HEK293T (cell line): ENCODE measurements at regions not wholly inside any gene's neighbourhood (a gene's known extent, or its start where the extent isn't known, plus 50 kb on each side); places are given as distances from the start of the nearest gene placed in this dataset.

Source experiments
- CTCF ChIA-PET: fragments of 350-600 bp; formaldehyde crosslinking; extraction: SDS; loops from one replicate; lab custom pipeline; 2021; ENCODE audit warnings: antibody characterized with exemption, inconsistent platforms; lab: Yijun Ruan, JAX
- POLR2A ChIA-PET: fragments of 350-600 bp; formaldehyde crosslinking; extraction: SDS; loops from one replicate; lab custom pipeline; 2020; ENCODE audit warnings: antibody characterized with exemption, inconsistent platforms; lab: Yijun Ruan, JAX
- DNase-seq: peaks from one replicate; pipeline ENCODE4 v3.0.0; 2012; ENCODE audit warnings: mixed read lengths; ENCODE audit errors: extremely low spot score
- ARNT ChIP-seq: fragments of 450-650 bp; IDR thresholded peaks from 2 replicates; pipeline ENCODE4 v1.6.1; 2017; ENCODE audit warnings: mild to moderate bottlenecking
- BHLHE40 ChIP-seq: fragments of 450-650 bp; IDR thresholded peaks from 2 replicates; pipeline ENCODE4 v1.6.1; 2016; ENCODE audit warnings: mild to moderate bottlenecking, moderate library complexity, borderline replicate concordance
- CTBP1 ChIP-seq: fragments of 450-650 bp; IDR thresholded peaks from 2 replicates; pipeline ENCODE4 v1.6.1; 2016; ENCODE audit warnings: borderline replicate concordance
- ELF4 ChIP-seq: fragments of 450-650 bp; IDR thresholded peaks from 2 replicates; pipeline ENCODE4 v1.6.1; 2017; ENCODE audit warnings: antibody characterized with exemption
- FOXA1 ChIP-seq: fragments of 450-650 bp; IDR thresholded peaks from 2 replicates; pipeline ENCODE4 v1.6.1; 2016; ENCODE audit warnings: mild to moderate bottlenecking
- FOXK2 ChIP-seq: fragments of 450-650 bp; IDR thresholded peaks from 2 replicates; pipeline ENCODE4 v1.6.1; 2016; ENCODE audit warnings: mild to moderate bottlenecking
- FOXM1 ChIP-seq: fragments of 450-650 bp; IDR thresholded peaks from 2 replicates; pipeline ENCODE4 v1.6.1; 2017; ENCODE audit warnings: mild to moderate bottlenecking, borderline replicate concordance
- HDGF ChIP-seq: fragments of 450-650 bp; IDR thresholded peaks from 2 replicates; pipeline ENCODE4 v1.6.1; 2017; ENCODE audit warnings: antibody characterized with exemption, borderline replicate concordance
- L3MBTL2 ChIP-seq: fragments of 450-650 bp; conservative IDR thresholded peaks from 2 replicates; pipeline ENCODE4 v1.6.1; 2016; ENCODE audit warnings: mild to moderate bottlenecking
- LEF1 ChIP-seq: fragments of 450-650 bp; IDR thresholded peaks from 2 replicates; pipeline ENCODE4 v1.6.1; 2017; ENCODE audit warnings: mild to moderate bottlenecking, borderline replicate concordance
- NFRKB ChIP-seq: fragments of 450-650 bp; IDR thresholded peaks from 2 replicates; pipeline ENCODE4 v1.6.1; 2016; ENCODE audit warnings: mild to moderate bottlenecking, moderate library complexity
- PKNOX1 ChIP-seq: fragments of 450-650 bp; IDR thresholded peaks from 2 replicates; pipeline ENCODE4 v1.6.1; 2016
- SP1 ChIP-seq: fragments of 450-650 bp; IDR thresholded peaks from 2 replicates; pipeline ENCODE4 v1.6.1; 2017
- SUZ12 ChIP-seq: fragments of 450-650 bp; IDR thresholded peaks from 2 replicates; pipeline ENCODE4 v1.6.1; 2016; ENCODE audit warnings: mild to moderate bottlenecking
- TARDBP ChIP-seq: fragments of 450-650 bp; IDR thresholded peaks from 2 replicates; pipeline ENCODE4 v1.6.1; 2016
- ZNF384 ChIP-seq: fragments of 450-650 bp; IDR thresholded peaks from 2 replicates; pipeline ENCODE4 v1.6.1; 2016

- ChIA-PET POLR2A (no interaction called here), CTCF (no interaction called here)
- TF ChIP-seq LEF1 (no peak), FOXM1 (no peak), ELF4 (no peak), FOXK2 (no peak), PKNOX1 (no peak), TARDBP (no peak), CTBP1 (no peak), BHLHE40 (no peak), HDGF (no peak), FOXA1 (no peak), SUZ12 (no peak)
- no peak for DNase-seq
Measured at GRCh38 chr2:151153601-151154000, 108.1 kb downstream of the RBM43 start.

DNA sequence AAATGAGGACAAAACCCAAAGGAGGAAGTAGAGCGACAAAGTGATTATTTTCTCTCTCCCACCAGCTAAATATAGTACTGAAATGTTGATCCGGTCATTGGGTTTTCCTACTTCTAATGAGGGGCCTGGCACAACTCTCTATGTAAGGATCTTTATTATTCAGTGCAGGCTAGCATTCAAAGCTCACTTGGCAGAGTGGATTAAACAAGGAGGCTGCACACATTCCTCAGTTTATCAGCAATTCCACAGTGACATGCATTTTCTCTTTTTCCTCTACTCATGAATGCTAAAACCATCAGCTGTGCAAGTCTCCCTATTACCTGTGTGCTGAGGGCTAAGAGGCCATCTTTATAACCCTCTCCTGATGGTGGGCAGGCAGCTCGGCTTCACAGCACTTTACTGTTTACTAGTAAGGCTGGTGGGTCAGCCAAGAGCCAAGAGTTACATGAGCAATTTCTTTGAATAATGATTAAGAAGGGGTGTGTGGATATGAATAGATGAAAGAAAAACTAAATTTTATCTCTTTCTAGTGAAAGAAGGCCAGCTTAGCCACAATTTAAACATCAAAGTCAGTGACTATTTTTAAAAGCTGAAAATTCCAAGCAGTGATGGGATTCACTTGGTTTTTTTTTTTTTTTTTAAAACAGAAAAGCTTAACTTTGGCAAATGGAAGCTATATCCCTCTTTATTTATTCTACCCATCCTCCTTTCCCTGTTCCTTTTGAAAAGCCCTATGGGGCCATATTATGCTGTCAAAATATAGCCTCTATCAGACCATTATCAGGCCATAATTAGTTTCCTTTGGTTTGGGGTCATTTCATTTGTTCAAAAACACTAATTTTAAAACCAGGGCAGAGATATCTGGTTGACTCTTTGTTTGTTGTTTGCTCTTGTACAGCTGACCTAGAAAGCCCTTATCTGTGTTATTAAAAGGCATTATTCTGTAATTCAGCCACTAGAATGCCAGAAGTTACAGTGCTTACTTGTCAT, 111.0 kb downstream of the RBM43 start:
- TF ChIP-seq ARNT (no peak), NFRKB (no peak)
- DNase-seq: no peak
- CTCF ChIA-PET: no interaction called here
- POLR2A ChIA-PET: no interaction called here

- no peak for TF ChIP-seq ARNT
- no peak for TF ChIP-seq TARDBP
- TF ChIP-seq NFRKB: no peak
- no peak for TF ChIP-seq FOXK2
- no peak for TF ChIP-seq BHLHE40
- POLR2A ChIA-PET: no interaction called here
- CTCF ChIA-PET: no interaction called here
- DNase-seq: no peak
Measured at GRCh38 chr2:151138507-151138906, 123.2 kb downstream of the RBM43 start.

GRCh38 chr2:151137526-151137925, 124.1 kb downstream of the RBM43 start:
- TF ChIP-seq SUZ12 (no peak), ZNF384 (no peak), ELF4 (no peak), TARDBP (no peak), CTBP1 (no peak), L3MBTL2 (no peak), PKNOX1 (no peak), BHLHE40 (no peak), HDGF (no peak), FOXK2 (no peak), NFRKB (no peak)
- POLR2A ChIA-PET: no interaction called here
- DNase-seq: no peak
- CTCF ChIA-PET: no interaction called here

DNA sequence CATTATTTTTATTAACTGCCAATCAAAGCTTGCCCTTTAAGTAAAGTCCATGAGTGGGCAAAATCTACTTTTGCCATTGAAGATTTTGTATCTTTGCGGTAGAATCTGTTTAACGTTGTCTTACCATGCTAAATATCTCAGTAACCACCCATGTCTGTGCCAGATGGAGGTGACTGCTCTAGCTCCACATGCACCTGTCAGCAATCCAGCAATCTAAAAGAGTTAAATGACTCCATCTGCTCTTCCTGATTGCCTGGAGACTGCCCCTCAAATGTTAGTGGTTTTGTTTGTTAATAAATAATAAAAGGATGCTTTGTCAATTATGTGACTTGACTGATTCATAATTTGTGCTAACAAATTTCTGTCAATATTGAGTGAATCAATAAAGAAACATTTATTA, 141.7 kb downstream of the RBM43 start:
- POLR2A ChIA-PET: no interaction called here
- no peak for TF ChIP-seq LEF1
- no peak for TF ChIP-seq FOXK2
- no peak for TF ChIP-seq SP1
- TF ChIP-seq CTBP1: no peak
- no peak for TF ChIP-seq PKNOX1
- TF ChIP-seq SUZ12: no peak
- no peak for TF ChIP-seq ARNT
- TF ChIP-seq TARDBP: no peak
- TF ChIP-seq ELF4: no peak
- no peak for TF ChIP-seq HDGF
- TF ChIP-seq BHLHE40: no peak
- no peak for TF ChIP-seq FOXM1
- TF ChIP-seq ZNF384: no peak
- no peak for TF ChIP-seq FOXA1
- no peak for TF ChIP-seq L3MBTL2
- TF ChIP-seq NFRKB: no peak
- DNase-seq: no peak
- CTCF ChIA-PET: no interaction called here

- POLR2A ChIA-PET: no interaction called here
- DNase-seq: no peak
- CTCF ChIA-PET: no interaction called here
- TF ChIP-seq TARDBP (no peak), CTBP1 (no peak), HDGF (no peak), SP1 (no peak), FOXA1 (no peak), FOXM1 (no peak), PKNOX1 (no peak), BHLHE40 (no peak), NFRKB (no peak), SUZ12 (no peak), ELF4 (no peak), FOXK2 (no peak), LEF1 (no peak), L3MBTL2 (no peak), ARNT (no peak), ZNF384 (no peak)
Measured at GRCh38 chr2:151119374-151119773, 142.3 kb downstream of the RBM43 start.
